ENCODE measurements at regions not wholly inside any gene's neighbourhood (a gene's known extent, or its start where the extent isn't known, plus 50 kb on each side); places are given as distances from the start of the nearest gene placed in this dataset.

GRCh38 chr5:115070737-115071136 lies 99.0 kb downstream of the TRIM36 start:
- no peak for TF ChIP-seq CTCF (IDR thresholded peaks at IDR 0.05 in 8 of 11, conservative IDR thresholded peaks at IDR 0.05 in 3 of 11)
- TF ChIP-seq POLR2AphosphoS5 (IDR thresholded peaks at IDR 0.05), result no peak
- no peak for TF ChIP-seq POLR2A (IDR thresholded peaks at IDR 0.05)
